Skin epidermis (tissue), 12 donors: ENCODE measurements at regions not wholly inside any gene's neighbourhood (a gene's known extent, or its start where the extent isn't known, plus 50 kb on each side); places are given as distances from the start of the nearest gene placed in this dataset.
"Not testable (repeated sequence)": the region's sequence is repeated elsewhere in the genome, so short reads cannot be mapped to it uniquely, and the experiment has no call there.

ENCODE experiments used
- H3K27ac ChIP-seq, 21 experiments: fragments of 200-600 bp; sonication (generic) in 11 of 21; one replicate each; pipeline ENCODE4 v1.5.0; 2020; ENCODE audit warnings: mild to moderate bottlenecking in 3 of 21, inconsistent platforms in 2 of 21, moderate library complexity in 2 of 21
- H3K4me3 ChIP-seq, 7 experiments: fragments of 200-600 bp; sonication (generic) in 2 of 7; one replicate each; pipeline ENCODE4 v1.5.0; 2020; ENCODE audit warnings: inconsistent platforms in 2 of 7, mild to moderate bottlenecking in 2 of 7, moderate library complexity in 1 of 7

- H3K27ac ChIP-seq, H3K4me3 ChIP-seq: not testable (repeated sequence)
These were observed 237.6 kb upstream of the KRR1 start for GRCh38 chr12:75748990-75749389.

- Histone ChIP-seq H3K4me3 (no peak overlapping the region), H3K27ac (no peak overlapping the region)
These were observed 236.7 kb upstream of the KRR1 start for GRCh38 chr12:75748136-75748535.

- Histone ChIP-seq H3K27ac (no peak overlapping the region), H3K4me3 (no peak overlapping the region)
These were observed 236.2 kb upstream of the KRR1 start for GRCh38 chr12:75747572-75748021.

GRCh38 chr12:75746621-75747020, 235.2 kb upstream of the KRR1 start:
- H3K27ac ChIP-seq = no peak overlapping the region
- no peak overlapping the region for H3K4me3 ChIP-seq

- H3K4me3 ChIP-seq = no peak overlapping the region
These were observed 233.3 kb upstream of the KRR1 start for GRCh38 chr12:75744607-75745256.

GRCh38 chr12:75742961-75743360, 231.6 kb upstream of the KRR1 start:
- H3K4me3 ChIP-seq = no peak overlapping the region
- H3K27ac ChIP-seq = no peak overlapping the region

More at GRCh38 chr12:75744607-75745256, 233.3 kb upstream of the KRR1 start:
- H3K27ac ChIP-seq = no peak overlapping the region

GRCh38 chr12:75742048-75742447, 230.6 kb upstream of the KRR1 start:
- no peak overlapping the region for H3K4me3 ChIP-seq
- no peak overlapping the region for H3K27ac ChIP-seq

GRCh38 chr12:75739912-75740311, 228.5 kb upstream of the KRR1 start:
- no peak overlapping the region for H3K4me3 ChIP-seq
- H3K27ac ChIP-seq = no peak overlapping the region

- H3K27ac ChIP-seq, H3K4me3 ChIP-seq: not testable (repeated sequence)
These were observed 227.7 kb upstream of the KRR1 start for GRCh38 chr12:75739098-75739497.

- Histone ChIP-seq H3K4me3 (no peak overlapping the region), H3K27ac (no peak overlapping the region)
These were observed 227.1 kb upstream of the KRR1 start for GRCh38 chr12:75738486-75738885.

- Histone ChIP-seq H3K4me3 (no peak overlapping the region), H3K27ac (no peak overlapping the region)
These were observed 224.4 kb upstream of the KRR1 start for GRCh38 chr12:75735853-75736252.

- Histone ChIP-seq H3K27ac (no peak overlapping the region), H3K4me3 (no peak overlapping the region)
These were observed 217.4 kb upstream of the KRR1 start for GRCh38 chr12:75728826-75729225.

- no peak overlapping the region for H3K27ac ChIP-seq
- no peak overlapping the region for H3K4me3 ChIP-seq
These were observed 216.2 kb upstream of the KRR1 start for GRCh38 chr12:75727577-75727976.

GRCh38 chr12:75725521-75726111, 214.2 kb upstream of the KRR1 start:
- Histone ChIP-seq H3K4me3 (no peak overlapping the region), H3K27ac (peak overlapping the region in 8 of 21 experiments; percentile 5 to 86 (median 32))

GRCh38 chr12:75724928-75725312, 213.5 kb upstream of the KRR1 start:
- Histone ChIP-seq H3K27ac (peak overlapping the region in 6 of 21 experiments; percentile 10 to 86 (median 26)), H3K4me3 (no peak overlapping the region)

- no peak overlapping the region for H3K4me3 ChIP-seq
- H3K27ac ChIP-seq = peak overlapping the region in 6 of 21 experiments; percentile 10 to 86 (median 32)
These were observed 213.0 kb upstream of the KRR1 start for GRCh38 chr12:75724307-75724927.

- no peak overlapping the region for H3K4me3 ChIP-seq
- H3K27ac ChIP-seq = peak overlapping the region in 20 of 21 experiments; percentile 21 to 86 (median 58)
These were observed 211.3 kb upstream of the KRR1 start for GRCh38 chr12:75722714-75723200.

- Histone ChIP-seq H3K4me3 (no peak overlapping the region), H3K27ac (peak overlapping the region in 17 of 21 experiments; percentile 3 to 86 (median 59))
These were observed 210.4 kb upstream of the KRR1 start for GRCh38 chr12:75721796-75722195.

GRCh38 chr12:75720812-75721641, 209.6 kb upstream of the KRR1 start:
- H3K4me3 ChIP-seq = no peak overlapping the region
- peak overlapping the region in 11 of 21 experiments; percentile 0 to 86 (median 58) for H3K27ac ChIP-seq

- H3K4me3 ChIP-seq = no peak overlapping the region
- no peak overlapping the region for H3K27ac ChIP-seq
These were observed 206.5 kb upstream of the KRR1 start for GRCh38 chr12:75717902-75718301.
